ENCODE measurements at regions not wholly inside any gene's neighbourhood (a gene's known extent, or its start where the extent isn't known, plus 50 kb on each side); places are given as distances from the start of the nearest gene placed in this dataset.

- TF ChIP-seq REST (IDR thresholded peaks at IDR 0.05; ENCODE audit: insufficient read depth in 1 of 2, low read depth in 2 of 2, low read length in 2 of 2), result no peak
- no peak for TF ChIP-seq TAF1 (IDR thresholded peaks at IDR 0.05; ENCODE audit: borderline replicate concordance, insufficient read depth, low read length)
These were observed 67.4 kb upstream of the ST8SIA2 start for GRCh38 chr15:92326236-92326635.

All from PFSK-1 (cell line).